ENCODE measurements at regions not wholly inside any gene's neighbourhood (a gene's known extent, or its start where the extent isn't known, plus 50 kb on each side); places are given as distances from the start of the nearest gene placed in this dataset.

DNA sequence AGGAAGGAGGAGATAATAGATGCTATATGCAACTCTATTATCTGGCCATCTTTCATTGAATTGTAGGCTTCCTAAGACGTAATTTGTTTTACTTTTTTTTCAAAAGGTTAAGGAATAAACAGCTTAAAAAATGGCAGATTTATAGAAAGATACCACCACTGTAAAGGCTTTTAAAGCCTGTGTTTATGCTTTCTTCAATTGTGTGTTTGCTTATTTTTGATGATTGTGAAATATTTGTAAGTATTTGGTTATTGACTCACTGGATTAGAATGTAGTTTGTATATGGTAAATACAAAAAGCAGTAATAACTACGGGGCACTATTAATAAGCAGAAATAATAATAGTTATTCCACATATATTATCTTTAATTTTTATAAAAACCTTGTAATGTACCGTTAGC is 437.9 kb downstream of the KLF5 start:
- POLR2A ChIA-PET: no interaction called here
- no peak overlapping the region for H3K27ac Mint-ChIP-seq
- no peaks in the 10 kb centered on the region for H3K27me3 Mint-ChIP-seq
- peaks cover 4% of the 10 kb centered on the region for H3K4me1 Mint-ChIP-seq
- H3K4me3 Mint-ChIP-seq: no peak overlapping the region
- DNase-seq (no peak), ATAC-seq (no peak)
- H3K36me3 Mint-ChIP-seq (ENCODE audit: low read depth): no peaks in the 10 kb centered on the region
- intact Hi-C loops (cut with DNase I, micrococcal nuclease): no loop called here
- no peaks in the 10 kb centered on the region for H3K9me3 Mint-ChIP-seq (ENCODE audit: low read depth)
- CTCF ChIA-PET: interaction anchor here (0.9 kb wide), 1 partner anchor 27 kb away, joined by 3 read pairs; no protein-coding TSS in a partner anchor

DNA sequence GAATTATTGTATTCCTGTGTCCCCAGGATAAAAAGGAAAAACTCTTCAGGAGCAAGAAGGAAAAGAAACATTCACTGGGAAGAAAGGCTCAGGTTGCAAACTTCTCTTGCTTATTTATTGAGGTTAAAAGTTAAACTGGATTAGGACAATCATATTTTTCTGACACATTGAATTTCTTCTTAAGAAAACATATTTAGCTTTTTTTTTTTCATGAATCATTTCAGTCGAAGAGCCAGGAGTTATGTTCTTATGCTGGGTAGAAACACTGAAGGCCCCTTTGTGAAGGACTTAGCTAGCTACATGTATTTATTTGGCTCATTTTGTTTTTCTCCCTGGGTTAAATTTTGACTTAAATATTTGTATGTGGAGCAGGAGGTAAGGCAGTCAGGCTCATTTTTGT is 434.0 kb downstream of the KLF5 start:
- peaks cover 3% of the 10 kb centered on the region for H3K9me3 Mint-ChIP-seq (ENCODE audit: low read depth)
- no peaks in the 10 kb centered on the region for H3K36me3 Mint-ChIP-seq (ENCODE audit: low read depth)
- intact Hi-C loops (cut with DNase I, micrococcal nuclease): no loop called here
- H3K27ac Mint-ChIP-seq: no peak overlapping the region
- ATAC-seq (no peak), DNase-seq (no peak)
- ChIA-PET POLR2A (no interaction called here), CTCF (no interaction called here)
- peaks cover 4% of the 10 kb centered on the region for H3K4me1 Mint-ChIP-seq
- no peaks in the 10 kb centered on the region for H3K27me3 Mint-ChIP-seq
- no peak overlapping the region for H3K4me3 Mint-ChIP-seq

DNA sequence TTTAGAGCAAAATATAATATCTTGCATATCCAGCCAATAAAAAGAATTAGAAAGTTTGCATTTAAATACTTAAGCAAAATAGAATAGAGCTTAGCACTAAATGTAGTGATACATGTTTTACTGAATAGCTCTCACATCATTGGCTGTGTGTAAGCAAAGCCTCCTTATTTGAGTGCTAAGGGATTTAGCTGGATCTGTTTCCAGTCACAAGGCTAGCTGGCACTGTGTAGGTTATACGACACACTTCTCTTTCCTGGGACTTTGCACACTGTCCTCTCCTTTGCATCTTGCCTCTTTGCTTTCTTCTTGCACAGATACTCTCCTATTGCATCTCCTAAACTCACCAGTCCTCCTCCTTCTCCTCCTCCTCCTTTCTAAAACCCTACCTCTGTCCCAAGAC is 423.8 kb downstream of the KLF5 start:
- Mint-ChIP-seq H3K27me3 (no peaks in the 10 kb centered on the region), H3K4me1 (no peaks in the 10 kb centered on the region), H3K4me3 (no peak overlapping the region), H3K9me3 (ENCODE audit: low read depth) (peaks cover 3% of the 10 kb centered on the region), H3K36me3 (ENCODE audit: low read depth) (no peaks in the 10 kb centered on the region), H3K27ac (no peak overlapping the region)
- no peak for DNase-seq
- ChIA-PET POLR2A (no interaction called here), CTCF (no interaction called here)
- intact Hi-C loops (cut with DNase I, micrococcal nuclease): no loop called here
- no peak for ATAC-seq

DNA sequence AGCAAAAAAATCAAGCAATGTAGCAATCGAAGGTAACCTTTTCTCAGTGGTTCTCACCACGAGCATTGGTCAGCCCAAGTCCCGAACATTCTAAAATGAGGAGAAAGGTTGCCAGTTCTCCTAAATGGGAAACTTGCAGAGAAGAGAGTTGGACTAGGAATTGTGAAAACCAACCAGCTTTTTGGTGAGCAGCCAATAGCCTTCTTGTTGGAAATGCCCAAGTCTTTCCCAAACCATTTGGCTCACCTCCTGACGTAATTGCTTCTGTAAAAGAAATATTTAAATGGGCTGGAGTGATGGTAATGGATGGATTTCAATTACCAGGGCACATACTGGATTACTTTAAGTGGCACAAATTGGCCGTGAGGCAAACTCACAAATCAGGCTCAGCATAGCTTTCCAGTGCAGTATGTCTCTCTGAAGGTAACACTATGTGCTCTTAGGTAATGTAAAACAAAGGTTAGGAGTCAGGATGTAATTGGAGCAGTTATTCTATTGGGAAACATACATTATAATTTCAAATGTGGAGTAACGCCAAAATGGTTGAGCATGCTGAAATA is 423.2 kb downstream of the KLF5 start:
- CTCF ChIA-PET: interaction anchor here (0.5 kb wide), 1 partner anchor 1420 kb away, joined by 3 read pairs; no protein-coding TSS in a partner anchor
- H3K9me3 Mint-ChIP-seq (ENCODE audit: low read depth): peaks cover 2% of the 10 kb centered on the region
- H3K27ac Mint-ChIP-seq: no peak overlapping the region
- no peaks in the 10 kb centered on the region for H3K27me3 Mint-ChIP-seq
- intact Hi-C loops (cut with DNase I, micrococcal nuclease): no loop called here
- H3K4me3 Mint-ChIP-seq: no peak overlapping the region
- no peaks in the 10 kb centered on the region for H3K36me3 Mint-ChIP-seq (ENCODE audit: low read depth)
- no peaks in the 10 kb centered on the region for H3K4me1 Mint-ChIP-seq
- POLR2A ChIA-PET: no interaction called here
- ATAC-seq (no peak), DNase-seq (no peak)

DNA sequence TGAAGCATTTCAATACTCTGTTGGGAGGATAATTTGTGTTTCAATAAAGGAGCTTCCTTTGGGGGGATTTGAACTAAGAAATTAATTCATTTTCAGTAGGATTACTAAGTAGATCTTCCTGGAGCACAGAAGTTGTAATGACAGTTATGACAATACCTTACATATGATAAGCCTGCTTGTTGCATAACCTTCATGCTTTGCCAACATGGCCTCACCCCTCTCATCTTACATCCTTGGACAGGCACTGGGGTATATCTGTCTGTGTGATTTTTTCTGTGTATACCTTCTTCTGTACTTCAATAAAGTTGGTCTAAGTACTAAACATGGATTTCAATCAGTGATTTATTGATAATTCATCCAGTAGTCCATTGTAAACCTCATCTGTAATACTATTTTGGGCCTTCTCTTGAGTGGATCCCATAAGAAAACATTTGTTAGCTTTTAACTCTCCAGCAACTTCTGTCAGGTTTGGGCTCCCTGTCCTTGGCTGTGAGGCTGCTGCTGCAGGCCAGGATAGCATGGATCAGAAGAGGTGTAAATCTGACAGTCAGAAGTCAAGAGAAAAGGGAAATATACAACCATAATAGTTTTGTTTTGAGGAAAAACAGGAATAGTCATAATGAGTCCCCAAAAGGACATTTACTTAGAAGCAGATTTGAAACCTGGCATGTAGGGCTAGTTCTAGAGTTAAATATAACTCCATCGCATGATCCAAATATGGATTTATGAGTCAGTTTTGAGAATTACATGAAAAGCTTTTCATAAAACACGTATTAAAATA is 422.2 kb downstream of the KLF5 start:
- no peak overlapping the region for H3K27ac Mint-ChIP-seq
- no peaks in the 10 kb centered on the region for H3K27me3 Mint-ChIP-seq
- POLR2A ChIA-PET: no interaction called here
- no peaks in the 10 kb centered on the region for H3K9me3 Mint-ChIP-seq (ENCODE audit: low read depth)
- CTCF ChIA-PET: interaction anchor here (0.5 kb wide), 1 partner anchor 1421 kb away, joined by 3 read pairs; no protein-coding TSS in a partner anchor
- DNase-seq (no peak), ATAC-seq (no peak)
- H3K4me3 Mint-ChIP-seq: no peak overlapping the region
- intact Hi-C loops (cut with DNase I, micrococcal nuclease): no loop called here
- no peaks in the 10 kb centered on the region for H3K36me3 Mint-ChIP-seq (ENCODE audit: low read depth)
- H3K4me1 Mint-ChIP-seq: no peaks in the 10 kb centered on the region

DNA sequence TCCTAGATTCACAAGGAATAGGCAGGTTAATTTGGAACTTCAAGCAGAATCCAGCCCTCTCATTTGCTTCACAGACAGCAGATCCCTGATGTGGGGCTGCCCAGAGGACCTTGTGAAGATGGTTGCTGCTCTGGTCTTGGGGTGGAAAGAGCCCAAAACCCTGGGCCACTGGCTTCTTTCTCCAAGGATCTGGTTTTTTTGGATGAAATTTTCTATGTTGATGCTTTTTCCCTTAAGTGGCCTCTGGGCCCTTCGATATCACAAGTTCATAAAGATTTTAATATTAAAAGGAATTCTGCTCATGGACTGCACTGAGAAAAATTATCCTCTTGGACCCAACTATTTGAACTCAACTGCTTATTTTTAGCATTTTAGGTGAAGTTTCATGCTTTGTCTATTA is 421.1 kb downstream of the KLF5 start:
- Mint-ChIP-seq H3K36me3 (ENCODE audit: low read depth) (no peaks in the 10 kb centered on the region), H3K9me3 (ENCODE audit: low read depth) (no peaks in the 10 kb centered on the region), H3K4me3 (no peak overlapping the region), H3K4me1 (no peaks in the 10 kb centered on the region), H3K27me3 (no peaks in the 10 kb centered on the region), H3K27ac (no peak overlapping the region)
- ChIA-PET CTCF (no interaction called here), POLR2A (no interaction called here)
- ATAC-seq (no peak), DNase-seq (no peak)
- intact Hi-C loops (cut with DNase I, micrococcal nuclease): no loop called here

DNA sequence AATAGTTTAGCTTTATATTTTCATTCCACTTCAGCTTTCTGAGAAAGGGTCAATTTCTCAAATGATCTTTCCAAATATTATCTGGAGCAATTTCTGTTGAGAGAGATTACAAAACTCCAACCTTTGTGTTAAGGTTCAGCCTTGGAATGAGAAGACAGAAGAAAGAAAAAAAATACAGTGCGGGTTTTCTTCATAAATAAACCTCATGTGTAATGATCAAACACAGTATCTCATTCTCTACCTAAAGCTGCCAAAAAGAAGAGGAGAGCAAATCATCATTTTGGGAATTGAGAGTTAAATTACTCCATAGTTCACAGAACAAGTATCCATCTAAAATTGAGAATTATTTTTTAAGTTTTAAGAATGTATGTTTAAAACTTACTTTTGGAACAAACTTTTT is 420.5 kb downstream of the KLF5 start:
- ChIA-PET POLR2A (no interaction called here), CTCF (no interaction called here)
- Mint-ChIP-seq H3K4me1 (no peaks in the 10 kb centered on the region), H3K4me3 (no peak overlapping the region), H3K36me3 (ENCODE audit: low read depth) (no peaks in the 10 kb centered on the region), H3K27ac (no peak overlapping the region), H3K9me3 (ENCODE audit: low read depth) (no peaks in the 10 kb centered on the region), H3K27me3 (no peaks in the 10 kb centered on the region)
- intact Hi-C loops (cut with DNase I, micrococcal nuclease): no loop called here
- DNase-seq: no peak
- ATAC-seq: no peak

DNA sequence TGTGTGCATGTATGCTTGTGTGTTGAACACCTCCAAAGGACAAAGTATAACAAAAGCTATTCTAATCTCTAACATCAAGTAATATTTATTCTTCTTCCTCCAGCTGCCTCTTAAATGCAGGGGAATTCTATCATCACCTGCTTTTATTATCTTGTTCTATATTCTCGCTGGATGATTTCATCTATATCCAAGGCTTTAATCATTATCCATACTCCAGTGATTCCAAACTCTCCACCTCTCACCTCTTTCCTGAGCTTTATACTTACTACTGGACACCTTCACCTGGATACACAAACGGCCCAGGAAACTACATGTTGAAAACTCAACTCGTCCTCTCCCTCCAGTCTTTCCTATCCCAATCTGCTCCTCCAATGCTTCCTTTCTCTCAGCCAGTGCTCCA is 418.6 kb downstream of the KLF5 start:
- DNase-seq (no peak), ATAC-seq (no peak)
- ChIA-PET CTCF (interaction anchor here (0.7 to 1.2 kb wide), 2 partner anchors 9 to 18 kb away, joined by 3 read pairs; no protein-coding TSS in a partner anchor), POLR2A (no interaction called here)
- Mint-ChIP-seq H3K27me3 (no peaks in the 10 kb centered on the region), H3K27ac (no peak overlapping the region), H3K36me3 (ENCODE audit: low read depth) (no peaks in the 10 kb centered on the region), H3K9me3 (ENCODE audit: low read depth) (no peaks in the 10 kb centered on the region), H3K4me1 (no peaks in the 10 kb centered on the region), H3K4me3 (no peak overlapping the region)
- intact Hi-C loops (cut with DNase I, micrococcal nuclease): no loop called here

DNA sequence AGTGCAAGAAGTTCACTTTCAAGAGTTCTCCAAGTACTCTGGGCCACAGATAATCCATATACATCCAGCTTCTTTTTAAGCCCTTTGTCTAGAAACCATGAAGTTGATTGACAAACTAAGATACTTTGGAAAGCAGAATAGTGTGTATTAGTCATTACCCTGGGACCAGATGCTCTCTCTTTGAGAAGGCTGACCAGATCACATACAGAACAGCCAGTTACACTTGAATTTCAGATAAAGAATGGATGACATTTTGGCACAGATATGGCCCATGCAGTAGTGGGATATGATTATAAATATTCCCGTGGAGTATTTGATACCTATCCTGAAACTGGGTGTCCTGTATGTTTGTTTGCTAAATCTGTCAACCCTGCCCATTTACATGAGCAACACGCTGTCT is 414.2 kb downstream of the KLF5 start:
- H3K4me1 Mint-ChIP-seq: no peaks in the 10 kb centered on the region
- no peak overlapping the region for H3K27ac Mint-ChIP-seq
- H3K27me3 Mint-ChIP-seq: no peaks in the 10 kb centered on the region
- no peaks in the 10 kb centered on the region for H3K36me3 Mint-ChIP-seq (ENCODE audit: low read depth)
- ChIA-PET POLR2A (no interaction called here), CTCF (no interaction called here)
- intact Hi-C loops (cut with DNase I, micrococcal nuclease): no loop called here
- ATAC-seq (no peak), DNase-seq (no peak)
- H3K4me3 Mint-ChIP-seq: no peak overlapping the region
- no peaks in the 10 kb centered on the region for H3K9me3 Mint-ChIP-seq (ENCODE audit: low read depth)

DNA sequence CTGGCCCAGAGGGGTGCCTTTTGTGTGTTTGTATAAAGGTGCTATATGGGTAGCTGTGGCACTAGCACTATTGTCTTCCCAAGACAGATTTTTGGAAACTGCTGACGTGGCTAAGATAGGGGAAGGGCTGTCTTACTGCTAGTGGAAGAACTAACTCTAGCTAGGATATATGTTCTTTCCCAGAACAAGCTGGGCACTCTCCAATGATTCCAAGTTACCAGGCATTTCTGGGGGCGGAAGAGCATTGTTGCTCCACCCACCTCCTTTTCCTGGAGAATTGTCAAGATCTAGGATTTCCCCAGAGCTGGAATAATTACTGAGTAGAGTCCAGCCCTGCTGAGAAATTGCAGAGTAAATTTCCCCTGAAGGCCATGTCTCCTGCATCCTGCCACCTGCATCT is 408.3 kb downstream of the KLF5 start:
- intact Hi-C loops (cut with DNase I, micrococcal nuclease): no loop called here
- ATAC-seq (no peak), DNase-seq (no peak)
- no peaks in the 10 kb centered on the region for H3K9me3 Mint-ChIP-seq (ENCODE audit: low read depth)
- no peaks in the 10 kb centered on the region for H3K36me3 Mint-ChIP-seq (ENCODE audit: low read depth)
- peaks cover 4% of the 10 kb centered on the region for H3K27me3 Mint-ChIP-seq
- CTCF ChIA-PET: interaction anchor here (1.1 kb wide), 1 partner anchor 25 kb away, joined by 3 read pairs; no protein-coding TSS in a partner anchor
- H3K4me3 Mint-ChIP-seq: no peak overlapping the region
- POLR2A ChIA-PET: no interaction called here
- no peaks in the 10 kb centered on the region for H3K4me1 Mint-ChIP-seq
- no peak overlapping the region for H3K27ac Mint-ChIP-seq

DNA sequence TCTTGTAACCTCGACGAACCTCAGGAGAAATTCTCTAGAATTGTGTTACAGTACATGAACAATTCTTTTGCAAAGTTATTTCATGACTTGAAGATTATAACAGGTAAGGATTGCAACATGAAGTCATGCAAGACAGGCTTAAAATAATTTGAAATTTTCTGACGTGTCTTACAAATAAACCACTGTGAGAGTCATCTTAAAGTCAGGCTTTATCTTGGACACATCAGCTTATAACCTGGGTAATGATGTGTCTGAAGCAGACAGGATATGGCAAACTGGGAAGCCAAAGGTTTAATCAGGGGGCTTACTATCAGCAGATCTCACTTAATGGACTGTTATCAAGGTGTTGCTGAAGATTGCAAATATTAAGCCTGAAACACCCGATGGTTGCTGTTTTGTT is 407.8 kb downstream of the KLF5 start:
- ATAC-seq (no peak), DNase-seq (no peak)
- CTCF ChIA-PET: interaction anchor here (1.1 kb wide), 1 partner anchor 24 kb away, joined by 3 read pairs; no protein-coding TSS in a partner anchor
- Mint-ChIP-seq H3K27ac (no peak overlapping the region), H3K27me3 (peaks cover 4% of the 10 kb centered on the region), H3K9me3 (ENCODE audit: low read depth) (no peaks in the 10 kb centered on the region), H3K36me3 (ENCODE audit: low read depth) (no peaks in the 10 kb centered on the region), H3K4me1 (no peaks in the 10 kb centered on the region), H3K4me3 (no peak overlapping the region)
- POLR2A ChIA-PET: no interaction called here
- intact Hi-C loops (cut with DNase I, micrococcal nuclease): no loop called here

DNA sequence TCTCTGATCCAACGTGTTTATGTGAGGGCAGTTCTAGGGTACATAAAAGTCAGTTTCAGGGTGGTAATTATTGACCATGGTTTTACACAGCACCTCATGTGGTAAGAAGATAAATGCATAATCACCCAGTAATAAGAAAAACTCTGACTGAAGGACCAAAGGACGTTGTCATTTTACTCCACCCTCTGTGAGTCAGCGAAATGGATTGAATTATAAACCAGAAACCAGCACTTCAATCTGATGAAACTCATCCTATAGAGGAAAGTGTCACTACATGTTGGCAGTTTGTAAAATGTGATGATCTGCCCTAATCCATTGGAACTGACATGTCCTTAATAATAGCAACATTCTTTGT is 406.8 kb downstream of the KLF5 start:
- ChIA-PET POLR2A (no interaction called here), CTCF (interaction anchor here (0.6 kb wide), 1 partner anchor 29 kb away, joined by 3 read pairs; no protein-coding TSS in a partner anchor)
- ATAC-seq: no peak
- intact Hi-C loops (cut with DNase I, micrococcal nuclease): no loop called here
- Mint-ChIP-seq H3K9me3 (ENCODE audit: low read depth) (no peaks in the 10 kb centered on the region), H3K4me1 (no peaks in the 10 kb centered on the region), H3K27me3 (peaks cover 6% of the 10 kb centered on the region), H3K36me3 (ENCODE audit: low read depth) (no peaks in the 10 kb centered on the region), H3K27ac (no peak overlapping the region), H3K4me3 (no peak overlapping the region)
- DNase-seq: no peak
